ENCODE measurements at regions not wholly inside any gene's neighbourhood (a gene's known extent, or its start where the extent isn't known, plus 50 kb on each side); places are given as distances from the start of the nearest gene placed in this dataset.

GRCh38 chr1:195019385-195019784 is 1588.9 kb downstream of the KCNT2 start:
- Histone ChIP-seq H3K4me3 (ENCODE audit: low read length, poor library complexity, severe bottlenecking) (no peak overlapping the region), H4K20me1 (ENCODE audit: insufficient read depth, low read length, poor library complexity, severe bottlenecking) (no peaks in the 10 kb centered on the region), H3K36me3 (ENCODE audit: insufficient read depth, low read length) (no peaks in the 10 kb centered on the region), H3K4me2 (ENCODE audit: low read depth, low read length, poor library complexity, severe bottlenecking) (no peak overlapping the region), H3K27me3 (ENCODE audit: insufficient read depth, low read length, poor library complexity, severe bottlenecking) (no peaks in the 10 kb centered on the region), H3K9me2 (replicated peaks; ENCODE audit: low read depth, low read length) (no peaks in the 10 kb centered on the region), H3K4me1 (ENCODE audit: insufficient read depth, low read length, poor library complexity, severe bottlenecking) (no peaks in the 10 kb centered on the region), H3F3A (ENCODE audit: low read depth) (no peaks in the 10 kb centered on the region), H3K79me2 (ENCODE audit: insufficient read depth, low read length) (no peaks in the 10 kb centered on the region), H2AFZ (ENCODE audit: low read length) (no peak overlapping the region), H3K9me3 (ENCODE audit: insufficient read depth, low read depth, low read length) (no peaks in the 10 kb centered on the region), H3K9ac (ENCODE audit: low read depth, low read length, poor library complexity, severe bottlenecking) (no peak overlapping the region)
- TF ChIP-seq CTCF (conservative IDR thresholded peaks at IDR 0.05; ENCODE audit: low read length) (no peak), EZH2phosphoT487 (IDR thresholded peaks at IDR 0.05; ENCODE audit: borderline replicate concordance) (no peak)

GRCh38 chr1:195012995-195013394 is 1595.2 kb downstream of the KCNT2 start:
- no peak for TF ChIP-seq EZH2phosphoT487 (IDR thresholded peaks at IDR 0.05; ENCODE audit: borderline replicate concordance)
- TF ChIP-seq CTCF (conservative IDR thresholded peaks at IDR 0.05; ENCODE audit: low read length): no peak
- no peak overlapping the region for H3K9ac ChIP-seq (ENCODE audit: low read depth, low read length, poor library complexity, severe bottlenecking)
- no peaks in the 10 kb centered on the region for H3F3A ChIP-seq (ENCODE audit: low read depth)
- no peak overlapping the region for H3K4me2 ChIP-seq (ENCODE audit: low read depth, low read length, poor library complexity, severe bottlenecking)
- no peaks in the 10 kb centered on the region for H3K4me1 ChIP-seq (ENCODE audit: insufficient read depth, low read length, poor library complexity, severe bottlenecking)
- no peaks in the 10 kb centered on the region for H4K20me1 ChIP-seq (ENCODE audit: insufficient read depth, low read length, poor library complexity, severe bottlenecking)
- H2AFZ ChIP-seq (ENCODE audit: low read length): no peak overlapping the region
- H3K9me3 ChIP-seq (ENCODE audit: insufficient read depth, low read depth, low read length): no peaks in the 10 kb centered on the region
- no peaks in the 10 kb centered on the region for H3K79me2 ChIP-seq (ENCODE audit: insufficient read depth, low read length)
- no peaks in the 10 kb centered on the region for H3K27me3 ChIP-seq (ENCODE audit: insufficient read depth, low read length, poor library complexity, severe bottlenecking)
- no peaks in the 10 kb centered on the region for H3K9me2 ChIP-seq (replicated peaks; ENCODE audit: low read depth, low read length)
- no peaks in the 10 kb centered on the region for H3K36me3 ChIP-seq (ENCODE audit: insufficient read depth, low read length)
- H3K4me3 ChIP-seq (ENCODE audit: low read length, poor library complexity, severe bottlenecking): no peak overlapping the region

- no peaks in the 10 kb centered on the region for H3K79me2 ChIP-seq (ENCODE audit: insufficient read depth, low read length)
- H3K9ac ChIP-seq (ENCODE audit: low read depth, low read length, poor library complexity, severe bottlenecking): no peak overlapping the region
- H3K9me2 ChIP-seq (replicated peaks; ENCODE audit: low read depth, low read length): no peaks in the 10 kb centered on the region
- no peaks in the 10 kb centered on the region for H3K9me3 ChIP-seq (ENCODE audit: insufficient read depth, low read depth, low read length)
- H4K20me1 ChIP-seq (ENCODE audit: insufficient read depth, low read length, poor library complexity, severe bottlenecking): no peaks in the 10 kb centered on the region
- H3K4me3 ChIP-seq (ENCODE audit: low read length, poor library complexity, severe bottlenecking): no peak overlapping the region
- no peaks in the 10 kb centered on the region for H3K36me3 ChIP-seq (ENCODE audit: insufficient read depth, low read length)
- TF ChIP-seq CTCF (conservative IDR thresholded peaks at IDR 0.05; ENCODE audit: low read length) (no peak), EZH2phosphoT487 (IDR thresholded peaks at IDR 0.05; ENCODE audit: borderline replicate concordance) (no peak)
- no peaks in the 10 kb centered on the region for H3F3A ChIP-seq (ENCODE audit: low read depth)
- H3K4me1 ChIP-seq (ENCODE audit: insufficient read depth, low read length, poor library complexity, severe bottlenecking): no peaks in the 10 kb centered on the region
- no peak overlapping the region for H2AFZ ChIP-seq (ENCODE audit: low read length)
- H3K27me3 ChIP-seq (ENCODE audit: insufficient read depth, low read length, poor library complexity, severe bottlenecking): no peaks in the 10 kb centered on the region
- no peak overlapping the region for H3K4me2 ChIP-seq (ENCODE audit: low read depth, low read length, poor library complexity, severe bottlenecking)
These were observed 1602.9 kb downstream of the KCNT2 start for GRCh38 chr1:195005338-195005737.

Data from Loucy (cell line).